Right forelimb (tissue), 1 donor: ENCODE measurements at regions not wholly inside any gene's neighbourhood (a gene's known extent, or its start where the extent isn't known, plus 50 kb on each side); places are given as distances from the start of the nearest gene placed in this dataset.

Source experiments
- DNase-seq: peaks from one replicate; pipeline ENCODE4 v3.0.0-alpha.2; 2018

DNA sequence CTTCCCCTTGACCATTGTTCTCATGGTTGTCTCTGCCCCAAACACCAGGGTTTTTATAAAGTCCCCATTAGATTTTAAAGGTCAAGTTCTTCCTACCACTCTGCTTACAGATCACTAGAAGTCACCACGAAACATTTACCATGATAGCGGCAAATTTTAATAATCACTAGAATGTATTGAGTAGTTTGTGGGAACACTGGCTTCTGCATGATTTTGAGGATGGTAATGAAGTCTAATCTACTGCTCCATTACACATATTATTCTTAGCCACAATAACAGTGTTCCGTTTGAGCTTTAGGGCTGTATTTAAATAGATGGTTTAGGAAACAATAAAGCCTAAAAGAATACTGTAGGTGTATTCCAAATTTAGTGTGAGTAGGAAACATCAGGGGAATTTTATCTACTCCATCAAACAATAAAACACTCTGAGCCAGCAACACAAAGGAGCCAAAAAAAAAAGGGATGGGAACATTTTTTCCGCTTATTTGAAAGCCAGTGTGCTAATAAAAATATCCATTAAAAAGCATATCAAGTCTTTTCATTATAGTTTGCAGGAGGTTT is 49.7 kb downstream of the KLF12 start:
- no peak for DNase-seq

GRCh38 chr13:74082741-74083160 is 51.5 kb downstream of the KLF12 start:
- DNase-seq = no peak

GRCh38 chr13:74080762-74081161 is 53.4 kb downstream of the KLF12 start:
- no peak for DNase-seq

GRCh38 chr13:74077792-74078191 is 56.4 kb downstream of the KLF12 start:
- DNase-seq = no peak

DNA sequence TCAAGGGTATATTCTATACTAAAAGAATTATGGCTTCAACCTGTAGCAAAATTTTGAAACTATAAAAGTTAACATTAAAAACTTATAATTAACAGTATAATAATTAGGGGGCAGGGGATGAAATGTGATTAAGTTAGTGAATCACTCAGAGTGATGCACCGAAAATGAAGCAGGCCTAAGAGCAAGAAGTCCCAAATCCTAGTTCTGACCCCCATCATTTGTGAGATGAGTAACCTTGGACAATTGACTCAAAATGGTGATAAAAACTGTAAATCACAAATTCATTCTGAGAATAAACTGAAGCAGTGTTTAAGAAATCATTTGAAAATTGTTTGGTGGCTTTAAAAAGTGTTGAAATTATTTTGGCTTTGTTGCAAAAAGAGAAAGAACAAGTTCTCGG is 56.8 kb downstream of the KLF12 start:
- no peak for DNase-seq

DNA sequence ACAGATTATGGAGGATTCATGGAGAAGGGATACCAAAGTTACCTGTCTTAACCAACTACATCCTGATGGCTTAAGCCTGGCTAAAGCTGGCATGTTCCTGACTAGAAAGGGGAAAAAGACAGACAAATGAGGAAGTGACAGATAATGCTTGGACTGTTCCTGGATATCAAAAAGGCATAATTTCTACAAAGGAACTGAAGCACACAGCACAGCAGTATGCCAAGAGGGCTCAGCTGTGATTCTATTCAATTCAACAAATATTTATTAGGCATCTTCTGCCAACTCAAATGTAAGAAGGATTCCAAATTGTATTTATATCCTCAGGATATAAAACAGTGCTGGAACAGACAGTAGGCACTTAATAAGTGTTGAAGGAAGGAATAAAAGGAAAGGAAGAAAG is 59.5 kb downstream of the KLF12 start:
- no peak for DNase-seq

- no peak for DNase-seq
These were observed 60.9 kb downstream of the KLF12 start for GRCh38 chr13:74073274-74073673.

DNA sequence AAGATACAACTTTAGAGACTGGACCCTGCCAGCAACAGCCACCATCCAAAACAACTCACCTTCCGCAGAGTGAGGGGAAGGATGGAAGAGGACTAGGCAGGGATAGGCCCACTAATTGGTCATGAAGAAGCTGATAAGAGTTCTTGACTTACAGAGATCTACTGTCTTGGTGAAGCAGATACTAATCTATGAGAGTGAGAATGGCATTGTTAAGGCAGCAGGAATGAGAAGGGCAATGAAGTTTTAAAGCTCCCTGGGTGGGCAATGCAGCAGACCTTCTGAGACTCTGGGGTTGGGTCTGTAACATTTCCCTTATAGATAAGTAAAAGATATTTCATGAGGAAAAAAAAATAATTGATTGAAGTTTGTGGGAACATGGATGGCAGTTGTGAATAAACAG is 63.7 kb downstream of the KLF12 start:
- no peak for DNase-seq

DNA sequence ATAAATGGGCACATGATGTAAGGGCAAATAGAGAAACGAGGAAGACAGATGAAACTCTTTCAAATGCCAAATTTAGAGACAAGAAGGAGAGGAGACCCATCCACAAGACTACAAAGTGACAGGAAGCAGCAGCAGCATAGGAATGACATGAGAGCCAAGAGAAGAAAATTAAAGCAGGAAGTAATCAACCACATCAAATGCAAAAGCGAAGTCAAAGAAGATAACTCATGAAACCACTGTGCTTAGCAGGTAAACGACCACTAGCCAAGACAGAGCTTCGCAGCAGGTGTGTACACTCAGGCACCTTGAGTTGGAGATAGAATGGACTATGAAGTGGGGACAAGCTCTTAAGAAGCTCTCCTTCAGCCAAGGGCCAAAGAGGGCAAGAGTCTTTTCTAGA is 64.1 kb downstream of the KLF12 start:
- no peak for DNase-seq

DNA sequence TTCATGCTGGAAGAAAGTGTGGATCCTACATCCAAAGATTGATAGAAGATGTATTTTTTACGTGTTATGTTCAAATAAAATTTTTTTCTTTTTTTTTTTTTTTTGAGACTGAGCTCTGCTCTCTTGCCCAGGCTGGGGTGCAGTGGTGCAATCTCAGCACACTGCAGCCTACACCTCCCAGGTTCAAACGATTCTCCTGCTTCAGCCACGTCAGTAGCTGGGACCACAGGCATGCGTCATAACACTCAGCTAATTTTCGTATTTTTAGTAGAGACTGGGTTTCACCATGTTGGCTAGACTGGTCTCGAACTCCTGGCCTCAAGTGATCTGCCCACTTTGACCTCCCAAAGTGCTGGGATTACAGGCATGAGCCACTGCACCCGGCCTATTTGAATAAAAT is 65.7 kb downstream of the KLF12 start:
- no peak for DNase-seq

DNA sequence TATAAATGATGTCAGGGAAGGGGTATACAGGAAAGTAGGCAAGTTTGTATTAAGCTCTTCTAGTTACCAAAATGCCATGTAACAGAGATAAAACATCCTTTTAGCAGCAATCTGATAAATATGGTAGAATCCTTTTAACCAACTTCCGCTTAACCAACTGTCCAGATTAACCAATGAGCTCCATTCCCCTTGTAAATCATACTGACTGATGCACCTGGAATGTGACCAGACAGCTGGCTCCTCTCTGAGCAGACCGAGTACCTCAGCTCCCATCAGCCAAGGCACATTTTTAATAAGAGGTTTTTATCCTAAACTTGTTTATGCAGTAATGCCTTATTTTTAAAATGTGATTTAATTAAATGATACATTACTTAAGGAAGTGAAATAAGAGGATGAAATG is 66.4 kb downstream of the KLF12 start:
- no peak for DNase-seq

- no peak for DNase-seq
These were observed 67.3 kb downstream of the KLF12 start for GRCh38 chr13:74066937-74067336.

- no peak for DNase-seq
These were observed 69.3 kb downstream of the KLF12 start for GRCh38 chr13:74064805-74065312.

DNA sequence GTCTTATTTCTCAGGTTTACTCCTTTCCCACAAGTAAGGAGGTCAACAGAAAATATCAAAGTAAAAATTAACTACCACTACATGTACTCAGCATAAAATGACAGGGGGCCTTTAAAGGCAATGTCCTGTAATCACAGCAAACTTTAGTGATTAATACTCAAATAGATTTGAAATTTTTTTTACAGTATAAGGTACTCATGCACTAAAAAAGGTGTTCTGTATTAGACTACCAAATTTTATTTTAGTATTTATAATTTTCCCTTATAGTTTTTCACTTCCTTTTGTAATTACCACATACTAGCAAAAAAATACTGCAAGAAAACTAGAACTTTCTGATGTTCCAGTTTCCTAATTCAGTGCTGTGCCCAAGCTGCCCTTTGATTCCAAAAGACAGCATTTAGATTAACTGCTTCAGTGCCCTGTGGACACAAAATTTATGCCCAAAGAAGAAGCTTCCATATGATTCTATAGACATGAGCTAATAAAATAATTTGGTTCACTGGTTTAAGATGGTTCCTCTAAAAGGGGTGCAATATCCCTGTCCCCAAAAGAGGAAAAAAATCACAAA is 70.6 kb downstream of the KLF12 start:
- no peak for DNase-seq

DNA sequence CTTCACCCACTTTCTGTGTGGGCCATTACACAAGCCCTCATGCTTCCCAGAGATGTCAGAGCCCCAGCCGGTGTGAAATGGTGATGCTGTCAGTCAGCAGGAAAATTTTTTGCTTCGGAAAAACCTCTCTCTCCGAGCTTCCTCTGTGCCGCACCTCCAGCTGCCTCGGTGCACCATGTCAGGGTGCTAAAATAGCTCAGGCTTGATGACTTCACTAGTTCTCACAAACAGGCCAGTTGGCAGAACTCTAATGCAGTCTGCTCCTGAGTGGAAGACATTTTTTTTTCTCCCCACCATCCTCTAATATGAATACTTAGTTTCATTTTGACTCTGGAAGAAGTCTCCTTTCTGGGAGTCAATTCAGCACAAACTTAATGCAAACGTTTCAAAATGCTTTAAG is 71.3 kb downstream of the KLF12 start:
- peak; percentile 62 for DNase-seq

GRCh38 chr13:74061926-74062595 is 72.1 kb downstream of the KLF12 start:
- no peak for DNase-seq

GRCh38 chr13:74056801-74057542 is 77.2 kb downstream of the KLF12 start:
- no peak for DNase-seq

- DNase-seq = no peak
These were observed 81.7 kb downstream of the KLF12 start for GRCh38 chr13:74052402-74052928.

DNA sequence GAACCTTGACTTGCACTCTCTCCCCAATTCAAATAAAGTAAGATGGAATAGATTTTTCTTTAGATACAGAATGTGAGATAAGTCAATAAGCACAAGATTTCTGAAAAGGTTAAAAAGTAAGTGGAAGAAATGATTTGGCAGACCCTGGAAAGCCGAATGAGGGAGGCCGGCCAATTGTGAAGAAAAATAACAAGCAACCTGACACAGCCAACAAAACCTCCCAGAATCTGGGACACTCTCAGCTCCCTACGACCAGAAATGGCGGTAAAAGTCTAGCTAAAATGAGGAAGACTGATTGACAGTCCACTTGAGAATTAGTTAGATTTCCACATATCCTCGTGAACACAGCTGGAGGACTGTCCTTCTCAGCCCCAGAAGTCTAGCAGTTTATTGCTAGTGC is 85.4 kb downstream of the KLF12 start:
- no peak for DNase-seq

DNA sequence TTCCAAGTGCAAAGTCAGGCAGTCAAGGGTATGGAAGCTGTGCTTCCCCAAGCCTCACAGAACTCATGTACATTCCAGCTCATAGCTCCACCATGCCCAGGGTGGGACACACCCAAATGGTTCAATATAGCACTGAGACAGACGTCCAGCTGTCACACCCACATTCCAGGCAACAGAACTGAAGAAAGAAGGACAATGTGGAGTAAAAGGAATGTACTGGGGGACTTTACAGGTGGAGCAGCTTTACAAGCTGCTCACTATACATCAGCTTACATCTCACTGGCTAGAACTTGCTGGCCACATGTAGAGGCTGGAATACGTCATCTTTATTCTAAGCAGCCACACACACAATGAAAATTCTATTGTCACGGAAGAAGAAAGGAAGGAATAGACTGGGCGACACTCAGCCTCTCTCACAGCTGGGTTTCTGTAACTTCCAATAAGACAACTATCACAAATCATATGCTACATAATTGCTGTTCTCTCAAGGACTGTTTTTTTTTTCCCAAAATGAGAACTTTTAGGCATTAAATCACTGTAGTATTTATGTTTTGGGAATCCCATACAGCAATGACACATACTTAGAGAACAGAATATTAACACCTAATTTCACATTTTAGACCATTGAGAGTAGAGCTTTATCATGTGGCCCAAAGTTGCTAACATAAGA is 86.1 kb downstream of the KLF12 start:
- DNase-seq = no peak

GRCh38 chr13:74046431-74046830 is 87.8 kb downstream of the KLF12 start:
- no peak for DNase-seq

- no peak for DNase-seq
These were observed 88.6 kb downstream of the KLF12 start for GRCh38 chr13:74045583-74045982.

DNA sequence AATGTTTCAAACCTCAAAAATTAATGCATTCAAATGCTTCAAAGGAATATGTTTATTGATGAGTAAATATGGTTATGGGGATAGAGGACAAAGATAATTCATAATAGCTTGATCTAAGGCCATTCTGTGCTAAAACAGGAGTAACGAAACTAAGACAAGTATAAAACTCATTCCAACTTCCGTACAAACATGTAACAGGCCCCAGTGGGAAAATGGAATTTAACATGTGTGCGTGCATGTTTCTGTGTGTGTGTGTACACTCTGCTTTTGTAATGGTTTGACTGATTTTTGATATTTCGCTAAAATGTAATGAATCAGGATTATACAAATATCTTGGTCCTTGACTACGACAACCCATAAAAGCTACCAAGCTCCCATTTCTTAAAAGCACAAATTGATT is 91.0 kb downstream of the KLF12 start:
- DNase-seq = no peak
